H1 (cell line): ENCODE measurements at regions not wholly inside any gene's neighbourhood (a gene's known extent, or its start where the extent isn't known, plus 50 kb on each side); places are given as distances from the start of the nearest gene placed in this dataset.
A peak's percentile ranks its signal among the peaks of the same experiment; 100 is the strongest.

ENCODE experiments used
- ASH2L ChIP-seq: fragments of 200-600, 300-600 bp; sonication (generic); IDR thresholded peaks from one replicate; pipeline ENCODE4 v1.7.1; 2017; ENCODE audit warnings: low read length
- CTCF ChIP-seq, 3 experiments: IDR thresholded peaks; 1 replicate in 2 of 3; 2 replicates in 1 of 3; pipeline versions ENCODE4 v1.5.1 to v1.6.1; 2011; ENCODE audit warnings: low read length in 3 of 3, mild to moderate bottlenecking in 3 of 3, inconsistent platforms in 2 of 3, low read depth in 1 of 3, moderate library complexity in 1 of 3; ENCODE audit not compliant: insufficient read depth in 1 of 3; ENCODE audit errors: control extremely low read depth in 1 of 3
- JUND ChIP-seq: IDR thresholded peaks from 2 replicates; pipeline ENCODE4 v1.6.1; 2011; ENCODE audit warnings: mild to moderate bottlenecking, improper control_type of control experiment, low read length
- SIX5 ChIP-seq: IDR thresholded peaks from 2 replicates; pipeline ENCODE4 v1.6.1; 2011; ENCODE audit warnings: mild to moderate bottlenecking, low read depth, low read length

GRCh38 chr11:70511345-70511744 is 113.0 kb downstream of the CTTN start (continued):
- peak; percentile 60 to 80 (median 76) for TF ChIP-seq CTCF (IDR thresholded peaks at IDR 0.05; ENCODE audit: control extremely low read depth in 1 of 3, insufficient read depth in 1 of 3, low read depth in 1 of 3, low read length in 3 of 3)
- no peak for TF ChIP-seq ASH2L
- TF ChIP-seq SIX5, result no peak
- TF ChIP-seq JUND, result no peak
